ENCODE measurements at regions not wholly inside any gene's neighbourhood (a gene's known extent, or its start where the extent isn't known, plus 50 kb on each side); places are given as distances from the start of the nearest gene placed in this dataset.

- ChIA-PET CTCF (ENCODE audit: unreplicated experiment) (no interaction called here), POLR2A (no interaction called here)
- Histone ChIP-seq H3K27ac (ENCODE audit: low read depth, low read length, poor library complexity, severe bottlenecking) (no peak overlapping the region), H3K4me2 (ENCODE audit: low read length) (no peak overlapping the region), H4K20me1 (ENCODE audit: insufficient read depth, low read length) (no peaks in the 10 kb centered on the region), H3K36me3 (ENCODE audit: insufficient read depth, low read length) (no peaks in the 10 kb centered on the region), H3K79me2 (ENCODE audit: insufficient read depth, low read depth, low read length) (no peaks in the 10 kb centered on the region), H3K9me2 (ENCODE audit: insufficient read depth, low read length) (no peaks in the 10 kb centered on the region), H2AFZ (ENCODE audit: low read length) (no peak overlapping the region), H3K4me3 (ENCODE audit: low read depth, low read length, poor library complexity, severe bottlenecking) (no peak overlapping the region), H3K4me1 (ENCODE audit: insufficient read depth, low read length, poor library complexity, severe bottlenecking) (no peaks in the 10 kb centered on the region), H3K9me3 (ENCODE audit: low read length) (no peaks in the 10 kb centered on the region)
- no peak for TF ChIP-seq EZH2phosphoT487 (IDR thresholded peaks at IDR 0.05; ENCODE audit: borderline replicate concordance, low read depth, low read length)
- TF ChIP-seq, protein P1, sequence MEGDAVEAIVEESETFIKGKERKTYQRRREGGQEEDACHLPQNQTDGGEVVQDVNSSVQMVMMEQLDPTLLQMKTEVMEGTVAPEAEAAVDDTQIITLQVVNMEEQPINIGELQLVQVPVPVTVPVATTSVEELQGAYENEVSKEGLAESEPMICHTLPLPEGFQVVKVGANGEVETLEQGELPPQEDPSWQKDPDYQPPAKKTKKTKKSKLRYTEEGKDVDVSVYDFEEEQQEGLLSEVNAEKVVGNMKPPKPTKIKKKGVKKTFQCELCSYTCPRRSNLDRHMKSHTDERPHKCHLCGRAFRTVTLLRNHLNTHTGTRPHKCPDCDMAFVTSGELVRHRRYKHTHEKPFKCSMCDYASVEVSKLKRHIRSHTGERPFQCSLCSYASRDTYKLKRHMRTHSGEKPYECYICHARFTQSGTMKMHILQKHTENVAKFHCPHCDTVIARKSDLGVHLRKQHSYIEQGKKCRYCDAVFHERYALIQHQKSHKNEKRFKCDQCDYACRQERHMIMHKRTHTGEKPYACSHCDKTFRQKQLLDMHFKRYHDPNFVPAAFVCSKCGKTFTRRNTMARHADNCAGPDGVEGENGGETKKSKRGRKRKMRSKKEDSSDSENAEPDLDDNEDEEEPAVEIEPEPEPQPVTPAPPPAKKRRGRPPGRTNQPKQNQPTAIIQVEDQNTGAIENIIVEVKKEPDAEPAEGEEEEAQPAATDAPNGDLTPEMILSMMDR (conservative IDR thresholded peaks at IDR 0.05; ENCODE audit: low read length), result no peak
- no TSS peak for BruUV-seq (replicated peaks)
- DNase-seq (ENCODE audit: low spot score), result no peak
- intact Hi-C loops (cut with micrococcal nuclease; ENCODE audit: unreplicated experiment), result no loop called here
Measured at GRCh38 chr5:77846422-77847128, 70.4 kb upstream of the TBCA start.

- Histone ChIP-seq H3K36me3 (ENCODE audit: insufficient read depth, low read length) (no peaks in the 10 kb centered on the region), H3K9me3 (ENCODE audit: low read length) (no peaks in the 10 kb centered on the region), H3K79me2 (ENCODE audit: insufficient read depth, low read depth, low read length) (no peaks in the 10 kb centered on the region), H3K4me2 (ENCODE audit: low read length) (no peak overlapping the region), H3K4me1 (ENCODE audit: insufficient read depth, low read length, poor library complexity, severe bottlenecking) (no peaks in the 10 kb centered on the region), H4K20me1 (ENCODE audit: insufficient read depth, low read length) (no peaks in the 10 kb centered on the region), H3K27ac (ENCODE audit: low read depth, low read length, poor library complexity, severe bottlenecking) (no peak overlapping the region), H3K4me3 (ENCODE audit: low read depth, low read length, poor library complexity, severe bottlenecking) (no peak overlapping the region), H2AFZ (ENCODE audit: low read length) (no peak overlapping the region), H3K9me2 (ENCODE audit: insufficient read depth, low read length) (no peaks in the 10 kb centered on the region)
- ChIA-PET CTCF (ENCODE audit: unreplicated experiment) (no interaction called here), POLR2A (interaction anchor here (0.7 kb wide), 2 partner anchors 295 to 566 kb away, joined by 3 read pairs; no protein-coding TSS in a partner anchor)
- no peak for DNase-seq (ENCODE audit: low spot score)
- intact Hi-C loops (cut with micrococcal nuclease; ENCODE audit: unreplicated experiment), result no loop called here
- no peak for TF ChIP-seq EZH2phosphoT487 (IDR thresholded peaks at IDR 0.05; ENCODE audit: borderline replicate concordance, low read depth, low read length)
- TF ChIP-seq, protein P1 (conservative IDR thresholded peaks at IDR 0.05; ENCODE audit: low read length), result no peak
- BruUV-seq (replicated peaks), result no TSS peak
Measured at GRCh38 chr5:77845324-77845646, 69.1 kb upstream of the TBCA start.

DNA sequence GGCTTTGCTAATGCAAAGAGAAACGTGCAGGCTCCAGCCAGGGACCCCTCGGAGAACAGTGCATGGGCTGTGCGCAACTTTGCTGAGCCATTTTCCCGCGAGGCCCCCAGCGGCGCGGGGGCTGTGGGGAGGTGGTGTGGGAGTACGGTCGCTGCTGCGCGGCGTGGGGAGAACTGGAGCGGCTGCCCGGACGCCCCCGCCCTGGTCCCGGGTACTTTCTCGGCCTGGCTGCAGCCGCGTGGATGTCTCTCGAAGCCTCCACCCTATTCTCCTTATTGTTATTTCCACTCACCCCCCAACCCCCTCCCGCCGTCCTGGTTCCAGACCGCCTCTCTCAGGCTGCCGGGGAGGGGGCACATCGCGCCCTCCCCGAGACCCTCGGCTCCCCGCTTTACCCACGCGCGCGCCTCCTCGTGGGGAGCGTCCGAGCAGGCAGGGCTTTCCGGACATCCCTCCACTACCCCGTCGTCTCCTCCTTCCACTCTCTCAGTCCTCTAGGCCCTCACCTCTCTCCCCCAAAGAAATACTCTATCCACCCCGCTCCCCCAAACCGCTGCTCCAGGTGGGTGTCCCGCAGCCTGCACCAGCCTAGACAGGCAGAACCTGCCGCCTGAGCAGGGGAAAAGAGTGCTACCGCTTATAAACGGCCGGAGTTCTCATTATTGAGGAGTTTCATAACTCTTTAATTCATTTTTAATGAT lies 68.6 kb upstream of the TBCA start:
- POLR2A ChIA-PET, result interaction anchor here (0.7 kb wide), 1 partner anchor 567 kb away, joined by 3 read pairs; no protein-coding TSS in a partner anchor
- H2AFZ ChIP-seq (ENCODE audit: low read length), result no peak overlapping the region

More for the DNA sequence above, 68.6 kb upstream of the TBCA start:
- no peak overlapping the region for H3K27ac ChIP-seq (ENCODE audit: low read depth, low read length, poor library complexity, severe bottlenecking)
- no peaks in the 10 kb centered on the region for H3K9me3 ChIP-seq (ENCODE audit: low read length)
- H3K4me2 ChIP-seq (ENCODE audit: low read length), result no peak overlapping the region
- H3K36me3 ChIP-seq (ENCODE audit: insufficient read depth, low read length), result no peaks in the 10 kb centered on the region
- TF ChIP-seq, protein P1 (conservative IDR thresholded peaks at IDR 0.05; ENCODE audit: low read length), result no peak
- TF ChIP-seq EZH2phosphoT487 (IDR thresholded peaks at IDR 0.05; ENCODE audit: borderline replicate concordance, low read depth, low read length), result no peak
- H4K20me1 ChIP-seq (ENCODE audit: insufficient read depth, low read length), result no peaks in the 10 kb centered on the region
- intact Hi-C loops (cut with micrococcal nuclease; ENCODE audit: unreplicated experiment), result no loop called here
- no peaks in the 10 kb centered on the region for H3K4me1 ChIP-seq (ENCODE audit: insufficient read depth, low read length, poor library complexity, severe bottlenecking)
- H3K4me3 ChIP-seq (ENCODE audit: low read depth, low read length, poor library complexity, severe bottlenecking), result no peak overlapping the region
- DNase-seq (ENCODE audit: low spot score), result no peak
- no peaks in the 10 kb centered on the region for H3K79me2 ChIP-seq (ENCODE audit: insufficient read depth, low read depth, low read length)
- CTCF ChIA-PET (ENCODE audit: unreplicated experiment), result no interaction called here
- no peaks in the 10 kb centered on the region for H3K9me2 ChIP-seq (ENCODE audit: insufficient read depth, low read length)
- BruUV-seq (replicated peaks), result no TSS peak

Measured in OCI-LY7 (cell line).